Endothelial cell of umbilical vein (primary cell): ENCODE measurements at regions not wholly inside any gene's neighbourhood (a gene's known extent, or its start where the extent isn't known, plus 50 kb on each side); places are given as distances from the start of the nearest gene placed in this dataset.

Source experiments
- BruUV-seq: library from RNA; stranded (reverse); fragments of 400-500 nt; replicated peaks from 2 replicates; lab custom pipeline; 2021; lab: Mats Ljungman, UMichigan
- CTCF ChIA-PET: fragments of 300-600, 350-600 bp; sonication (Branson Sonifier 250); formaldehyde crosslinking; loops from one replicate; lab custom pipeline; 2021; ENCODE audit warnings: antibody characterized with exemption, inconsistent platforms; lab: Charles Lee
- POLR2A ChIA-PET: fragments of 300-600, 350-600 bp; sonication (Branson Sonifier 250); formaldehyde crosslinking; loops from one replicate; lab custom pipeline; 2021; ENCODE audit warnings: antibody characterized with exemption, inconsistent platforms; lab: Charles Lee
- DNase-seq: peaks from one replicate; pipeline ENCODE4 v3.0.0-alpha.2; 2011; ENCODE audit warnings: low read depth, low spot score
- FAIRE-seq: peaks from 2 replicates; lab custom pipeline; 2011; peaks lifted over from hg19 to GRCh38; lab: Jason Lieb, UNC
- H2AFZ ChIP-seq: 2 replicates; pipeline ENCODE4 v1.6.0; 2012; ENCODE audit warnings: low read depth, low read length, control low read depth, inconsistent platforms
- H3K27ac ChIP-seq: 2 replicates; pipeline ENCODE4 v1.5.1; 2011; ENCODE audit warnings: low read depth, mild to moderate bottlenecking, control low read depth, low read length, moderate library complexity; ENCODE audit not compliant: insufficient read depth
- H3K27me3 ChIP-seq, 2 experiments: 2 replicates each; pipeline versions ENCODE4 v1.6.0 to v1.6.1; 2011; ENCODE audit warnings: low read length in 2 of 2, mixed read lengths in 1 of 2; ENCODE audit not compliant: control insufficient read depth in 2 of 2, insufficient read depth in 2 of 2
- H3K36me3 ChIP-seq, 2 experiments: 2 replicates in 1 of 2; 3 replicates in 1 of 2; pipeline ENCODE4 v1.5.1; 2011; ENCODE audit warnings: low read length in 2 of 2, mild to moderate bottlenecking in 1 of 2, moderate library complexity in 1 of 2; ENCODE audit not compliant: control insufficient read depth in 2 of 2, insufficient read depth in 2 of 2; ENCODE audit errors: extremely low read depth in 1 of 2
- H3K4me1 ChIP-seq: 3 replicates; pipeline ENCODE4 v1.5.1; 2011; ENCODE audit warnings: mild to moderate bottlenecking, low read length; ENCODE audit not compliant: control insufficient read depth, insufficient read depth; ENCODE audit errors: extremely low read depth
- H3K4me2 ChIP-seq: 2 replicates; pipeline ENCODE4 v1.6.1; 2011; ENCODE audit warnings: low read length, control low read depth, mixed read lengths; ENCODE audit not compliant: insufficient read depth
- H3K4me3 ChIP-seq, 3 experiments: fragments of 200-600 bp in 1 of 3; sonication (generic), shearing (Covaris generic) in 1 of 3; replicated peaks in 1 of 3; 2 replicates each; pipeline ENCODE4 v1.5.1; 2011 to 2016; ENCODE audit warnings: control low read depth in 3 of 3, low read length in 3 of 3, mild to moderate bottlenecking in 2 of 3, inconsistent platforms in 1 of 3, low read depth in 1 of 3, moderate library complexity in 1 of 3; ENCODE audit not compliant: insufficient read depth in 1 of 3
- H3K79me2 ChIP-seq: 2 replicates; pipeline ENCODE4 v1.6.0; 2012; ENCODE audit warnings: low read length, inconsistent platforms; ENCODE audit not compliant: control insufficient read depth, insufficient read depth
- H3K9ac ChIP-seq: replicated peaks from 2 replicates; pipeline ENCODE3; 2011; ENCODE audit warnings: low read length, control low read depth; ENCODE audit not compliant: insufficient read depth; ENCODE audit errors: extremely low read depth
- H3K9me1 ChIP-seq: replicated peaks from 3 replicates; pipeline ENCODE4 v1.6.0; 2011; ENCODE audit warnings: mild to moderate bottlenecking, low read length; ENCODE audit not compliant: control insufficient read depth, insufficient read depth; ENCODE audit errors: extremely low read depth
- H3K9me3 ChIP-seq: replicated peaks from 2 replicates; pipeline ENCODE4 v1.5.1; 2012; ENCODE audit warnings: low read length, inconsistent platforms; ENCODE audit not compliant: control insufficient read depth, insufficient read depth
- H4K20me1 ChIP-seq: replicated peaks from 2 replicates; pipeline ENCODE3; 2011; ENCODE audit warnings: mild to moderate bottlenecking, low read length; ENCODE audit not compliant: control insufficient read depth, insufficient read depth; ENCODE audit errors: extremely low read depth
- EZH2 ChIP-seq: IDR thresholded peaks from 2 replicates; pipeline ENCODE4 v1.6.1; 2012; ENCODE audit warnings: borderline replicate concordance, low read depth, mild to moderate bottlenecking, moderate library complexity, low read length, inconsistent platforms; ENCODE audit not compliant: severe bottlenecking
- FOS ChIP-seq: IDR thresholded peaks from 2 replicates; pipeline ENCODE4 v1.6.1; 2011; ENCODE audit warnings: mild to moderate bottlenecking, low read length, moderate library complexity, borderline replicate concordance; ENCODE audit not compliant: insufficient read depth
- GATA2 ChIP-seq: IDR thresholded peaks from 2 replicates; pipeline ENCODE4 v1.7.0; 2011; ENCODE audit warnings: low read depth, mild to moderate bottlenecking, moderate library complexity, mixed read lengths, low read length; ENCODE audit not compliant: insufficient read length, insufficient read depth
- MYC ChIP-seq: IDR thresholded peaks from one replicate; pipeline ENCODE4 v1.6.1; 2011; ENCODE audit warnings: mild to moderate bottlenecking, low read depth, low read length
- POLR2A ChIP-seq: IDR thresholded peaks from 2 replicates; pipeline ENCODE4 v1.6.1; 2012; ENCODE audit warnings: low read depth, mild to moderate bottlenecking, control low read depth, low read length
- dilution Hi-C: fragments of 300-500 bp; cut with MboI; formaldehyde crosslinking; loops from one replicate; pipeline ENCODE4 v1.15.0; 2019; ENCODE audit warnings: low sequenced_read_pairs; ENCODE audit not compliant: extremely low pct_ligation_motif_present
- intact Hi-C: fragments of 100-400 bp; cut with micrococcal nuclease; formaldehyde crosslinking; loops from one replicate; pipeline ENCODE4 v1.10.0; 2022
- TF ChIP-seq, protein P1 (sequence below): IDR thresholded peaks from 2 replicates; pipeline ENCODE4 v1.6.1; 2011; ENCODE audit not compliant: insufficient read depth, insufficient read length
- TF ChIP-seq, protein P2 (sequence below), 2 donors: IDR thresholded peaks; 1 replicate in 1 of 2; 2 replicates in 1 of 2; pipeline ENCODE4 v1.5.1; 2011; ENCODE audit warnings: low read length in 2 of 2, mild to moderate bottlenecking in 2 of 2, moderate library complexity in 2 of 2, control low read depth in 1 of 2, inconsistent platforms in 1 of 2, low read depth in 1 of 2; ENCODE audit not compliant: insufficient read depth in 1 of 2; ENCODE audit errors: extremely low read depth in 1 of 2

GRCh38 chr16:79449067-79449769 lies 151.3 kb downstream of the MAF start:
- FAIRE-seq, result no peak

More at GRCh38 chr16:79449067-79449769, 151.3 kb downstream of the MAF start:
- H3K9me1 ChIP-seq, result no peaks in the 10 kb centered on the region
- ChIA-PET POLR2A (no interaction called here), CTCF (no interaction called here)
- BruUV-seq, result no TSS peak
- DNase-seq, result no peak
- H3K9me3 ChIP-seq, result peaks cover 3% of the 10 kb centered on the region
- H3K4me2 ChIP-seq, result no peak overlapping the region
- TF ChIP-seq, protein P1, sequence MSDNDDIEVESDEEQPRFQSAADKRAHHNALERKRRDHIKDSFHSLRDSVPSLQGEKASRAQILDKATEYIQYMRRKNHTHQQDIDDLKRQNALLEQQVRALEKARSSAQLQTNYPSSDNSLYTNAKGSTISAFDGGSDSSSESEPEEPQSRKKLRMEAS, result no peak
- TF ChIP-seq MYC, result no peak
- TF ChIP-seq FOS, result no peak
- TF ChIP-seq EZH2, result no peak
- TF ChIP-seq, protein P2, sequence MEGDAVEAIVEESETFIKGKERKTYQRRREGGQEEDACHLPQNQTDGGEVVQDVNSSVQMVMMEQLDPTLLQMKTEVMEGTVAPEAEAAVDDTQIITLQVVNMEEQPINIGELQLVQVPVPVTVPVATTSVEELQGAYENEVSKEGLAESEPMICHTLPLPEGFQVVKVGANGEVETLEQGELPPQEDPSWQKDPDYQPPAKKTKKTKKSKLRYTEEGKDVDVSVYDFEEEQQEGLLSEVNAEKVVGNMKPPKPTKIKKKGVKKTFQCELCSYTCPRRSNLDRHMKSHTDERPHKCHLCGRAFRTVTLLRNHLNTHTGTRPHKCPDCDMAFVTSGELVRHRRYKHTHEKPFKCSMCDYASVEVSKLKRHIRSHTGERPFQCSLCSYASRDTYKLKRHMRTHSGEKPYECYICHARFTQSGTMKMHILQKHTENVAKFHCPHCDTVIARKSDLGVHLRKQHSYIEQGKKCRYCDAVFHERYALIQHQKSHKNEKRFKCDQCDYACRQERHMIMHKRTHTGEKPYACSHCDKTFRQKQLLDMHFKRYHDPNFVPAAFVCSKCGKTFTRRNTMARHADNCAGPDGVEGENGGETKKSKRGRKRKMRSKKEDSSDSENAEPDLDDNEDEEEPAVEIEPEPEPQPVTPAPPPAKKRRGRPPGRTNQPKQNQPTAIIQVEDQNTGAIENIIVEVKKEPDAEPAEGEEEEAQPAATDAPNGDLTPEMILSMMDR (IDR thresholded peaks at IDR 0.05; ENCODE audit: extremely low read depth in 1 of 2, insufficient read depth in 1 of 2, low read depth in 1 of 2, low read length in 2 of 2), result no peak
- TF ChIP-seq POLR2A, result no peak
- TF ChIP-seq GATA2, result no peak
- H3K79me2 ChIP-seq, result no peaks in the 10 kb centered on the region
- intact Hi-C loops (no loop called here), dilution Hi-C loops (no loop called here)
- H3K27me3 ChIP-seq, result no peaks in the 10 kb centered on the region
- no peaks in the 10 kb centered on the region for H4K20me1 ChIP-seq
- H3K36me3 ChIP-seq, result no peaks in the 10 kb centered on the region
- no peak overlapping the region for H3K9ac ChIP-seq
- no peak overlapping the region for H3K4me3 ChIP-seq
- no peak overlapping the region for H3K27ac ChIP-seq
- H2AFZ ChIP-seq, result no peak overlapping the region
- no peaks in the 10 kb centered on the region for H3K4me1 ChIP-seq
